ENCODE measurements at regions not wholly inside any gene's neighbourhood (a gene's known extent, or its start where the extent isn't known, plus 50 kb on each side); places are given as distances from the start of the nearest gene placed in this dataset.

DNA sequence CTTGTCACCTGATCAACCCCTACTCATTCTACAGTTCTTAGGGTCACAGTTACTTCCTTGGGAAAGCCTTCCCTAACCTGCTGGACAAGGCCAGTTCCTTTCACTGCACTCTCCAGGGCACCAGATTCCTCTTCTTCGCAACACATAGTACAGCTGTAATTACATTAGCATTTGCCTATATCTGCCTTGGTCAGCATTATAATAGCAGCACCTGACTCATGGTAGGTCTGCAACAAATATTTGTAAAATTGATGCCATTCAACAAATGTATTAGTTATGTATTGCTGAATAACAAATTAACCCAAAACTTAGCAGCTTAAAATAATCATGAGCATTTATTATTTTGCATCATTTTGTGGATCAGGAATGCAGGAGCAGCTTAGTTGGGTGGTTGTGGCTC is 193.0 kb downstream of the IRX5 start:
- TF ChIP-seq CTCF (IDR thresholded peaks at IDR 0.05) (no peak), ZFX (IDR thresholded peaks at IDR 0.05; ENCODE audit: borderline replicate concordance) (no peak)

All from 22Rv1 (cell line).